ENCODE measurements at regions not wholly inside any gene's neighbourhood (a gene's known extent, or its start where the extent isn't known, plus 50 kb on each side); places are given as distances from the start of the nearest gene placed in this dataset.

DNA sequence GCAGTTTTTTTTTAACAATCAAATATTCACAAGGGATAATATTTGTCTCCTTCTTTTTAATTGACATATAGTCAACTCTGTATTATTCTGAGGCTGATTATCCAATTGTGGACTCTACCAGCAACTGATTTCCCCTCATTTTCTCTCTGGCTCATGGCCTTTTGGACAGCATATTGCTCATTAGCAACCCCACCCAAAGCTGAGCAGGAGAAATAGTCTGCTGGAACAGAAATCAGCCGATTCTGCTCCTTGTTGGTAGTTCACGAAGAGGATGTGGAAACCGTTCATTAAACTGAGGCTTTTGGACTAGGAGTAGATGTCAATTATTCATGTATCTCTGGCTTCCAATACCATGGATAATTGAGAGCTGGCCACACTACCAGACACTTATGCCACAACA, 428.4 kb upstream of the INTU start:
- H3K4me1 ChIP-seq (ENCODE audit: control insufficient read depth, insufficient read depth, low read length): no peaks in the 10 kb centered on the region
- H3K9me3 ChIP-seq (replicated peaks; ENCODE audit: control insufficient read depth, low read depth, low read length): no peaks in the 10 kb centered on the region
- no peaks in the 10 kb centered on the region for H3K27me3 ChIP-seq (ENCODE audit: control insufficient read depth, insufficient read depth, low read length)
- WGBS (ENCODE audit: insufficient coverage): no CpG with 5 or more reads among the region's 3 CpGs
- H3K27ac ChIP-seq (ENCODE audit: low read length): no peak overlapping the region
- no peak overlapping the region for H3K4me3 ChIP-seq (ENCODE audit: low read length)
- DNase-seq: peak; percentile 60
- H3K36me3 ChIP-seq (ENCODE audit: control insufficient read depth, insufficient read depth, low read length): no peaks in the 10 kb centered on the region

DNA sequence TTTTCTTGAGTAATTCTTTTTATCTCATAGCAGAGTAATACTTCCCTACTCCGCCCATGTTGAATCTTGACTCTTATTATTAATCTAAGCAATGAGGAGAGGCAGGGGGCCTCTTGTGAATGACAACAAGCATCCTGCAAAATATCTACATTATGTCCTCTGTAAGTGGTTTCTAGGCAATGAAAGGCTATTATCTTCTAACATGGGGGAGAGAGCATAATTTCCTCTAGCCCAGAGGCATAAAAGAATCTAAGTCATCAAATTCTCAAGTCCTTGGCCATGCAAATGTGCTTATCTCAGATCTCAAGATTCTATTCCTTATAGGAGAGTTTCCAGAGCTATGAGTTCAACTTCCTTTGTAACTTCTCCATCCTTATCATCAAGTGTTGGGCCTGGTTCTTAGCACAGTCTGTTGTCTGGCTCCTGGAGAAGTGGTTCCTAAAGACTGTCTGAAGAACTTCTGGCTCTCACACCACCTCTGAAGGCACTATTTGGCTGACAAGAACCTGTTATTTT, 423.1 kb upstream of the INTU start:
- Histone ChIP-seq H3K4me1 (ENCODE audit: control insufficient read depth, insufficient read depth, low read length) (peaks cover 5% of the 10 kb centered on the region), H3K9me3 (replicated peaks; ENCODE audit: control insufficient read depth, low read depth, low read length) (no peaks in the 10 kb centered on the region), H3K4me3 (ENCODE audit: low read length) (no peak overlapping the region), H3K27ac (ENCODE audit: low read length) (no peak overlapping the region), H3K36me3 (ENCODE audit: control insufficient read depth, insufficient read depth, low read length) (no peaks in the 10 kb centered on the region), H3K27me3 (ENCODE audit: control insufficient read depth, insufficient read depth, low read length) (no peaks in the 10 kb centered on the region)
- no CpG with 5 or more reads among the region's 1 CpG for WGBS (ENCODE audit: insufficient coverage)
- no peak for DNase-seq

- DNase-seq: peak; percentile 88
- no CpG with 5 or more reads among the region's 2 CpGs for WGBS (ENCODE audit: insufficient coverage)
These were observed 421.7 kb upstream of the INTU start for GRCh38 chr4:127210893-127211649.

DNA sequence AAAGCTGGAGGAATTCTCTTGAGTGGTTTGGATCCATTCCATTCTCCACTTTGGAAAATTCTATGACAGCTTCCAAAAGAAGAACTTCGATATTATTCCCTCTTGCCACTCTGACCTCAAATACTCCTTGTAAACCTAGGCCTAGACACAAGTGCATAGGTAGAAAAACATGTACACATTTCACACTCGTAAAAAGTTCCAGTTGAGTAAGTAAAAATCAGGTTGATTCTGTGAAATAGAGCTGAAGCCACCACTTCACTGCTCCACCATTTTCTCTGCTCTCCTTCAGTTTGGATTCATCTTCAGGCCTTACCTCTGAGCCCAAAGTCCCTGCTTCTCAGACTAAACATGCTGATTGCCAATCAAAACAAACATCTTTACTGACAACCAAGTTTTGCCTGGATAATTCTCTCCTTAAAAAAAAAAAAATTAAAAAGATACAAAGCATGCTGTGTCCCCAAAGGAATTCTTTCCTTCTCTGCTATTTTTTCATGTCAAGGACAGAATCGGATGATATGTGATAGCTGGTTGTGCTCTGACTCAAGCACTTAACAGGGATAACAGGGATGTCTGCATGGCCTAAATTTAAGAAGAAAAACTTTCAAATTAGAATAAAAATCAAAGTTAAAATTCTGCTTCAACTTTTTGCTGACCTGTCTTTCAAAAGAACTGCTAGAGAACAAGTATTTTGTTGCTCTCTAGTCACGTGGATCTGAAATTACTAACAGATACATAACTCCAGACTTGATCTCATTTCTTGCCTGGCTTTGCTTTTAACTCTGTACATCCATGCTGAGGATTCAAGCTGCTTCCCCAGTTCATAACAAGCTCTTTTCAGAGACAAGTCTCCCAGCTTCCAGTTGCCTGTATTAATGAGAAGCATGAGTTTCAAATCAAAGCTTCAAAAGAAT, 420.9 kb upstream of the INTU start:
- Histone ChIP-seq H3K4me3 (ENCODE audit: low read length) (no peak overlapping the region), H3K27me3 (ENCODE audit: control insufficient read depth, insufficient read depth, low read length) (no peaks in the 10 kb centered on the region), H3K27ac (ENCODE audit: low read length) (peak overlapping the region; percentile 72), H3K36me3 (ENCODE audit: control insufficient read depth, insufficient read depth, low read length) (no peaks in the 10 kb centered on the region), H3K4me1 (ENCODE audit: control insufficient read depth, insufficient read depth, low read length) (peaks cover 5% of the 10 kb centered on the region), H3K9me3 (replicated peaks; ENCODE audit: control insufficient read depth, low read depth, low read length) (no peaks in the 10 kb centered on the region)
- WGBS (ENCODE audit: insufficient coverage): no CpG with 5 or more reads among the region's 4 CpGs
- DNase-seq: peak; percentile 88

More at GRCh38 chr4:127210893-127211649, 421.7 kb upstream of the INTU start:
- no peak overlapping the region for H3K4me3 ChIP-seq (ENCODE audit: low read length)
- no peaks in the 10 kb centered on the region for H3K36me3 ChIP-seq (ENCODE audit: control insufficient read depth, insufficient read depth, low read length)
- H3K9me3 ChIP-seq (replicated peaks; ENCODE audit: control insufficient read depth, low read depth, low read length): no peaks in the 10 kb centered on the region
- no peaks in the 10 kb centered on the region for H3K27me3 ChIP-seq (ENCODE audit: control insufficient read depth, insufficient read depth, low read length)
- peak overlapping the region; percentile 72 for H3K27ac ChIP-seq (ENCODE audit: low read length)
- peaks cover 5% of the 10 kb centered on the region for H3K4me1 ChIP-seq (ENCODE audit: control insufficient read depth, insufficient read depth, low read length)

- peak overlapping the region; percentile 72 for H3K27ac ChIP-seq (ENCODE audit: low read length)
- no peaks in the 10 kb centered on the region for H3K36me3 ChIP-seq (ENCODE audit: control insufficient read depth, insufficient read depth, low read length)
- WGBS (ENCODE audit: insufficient coverage): 67% methylated on average over 1 of the region's 4 CpGs
- no peaks in the 10 kb centered on the region for H3K27me3 ChIP-seq (ENCODE audit: control insufficient read depth, insufficient read depth, low read length)
- DNase-seq: no peak
- no peak overlapping the region for H3K4me3 ChIP-seq (ENCODE audit: low read length)
- H3K9me3 ChIP-seq (replicated peaks; ENCODE audit: control insufficient read depth, low read depth, low read length): no peaks in the 10 kb centered on the region
- H3K4me1 ChIP-seq (ENCODE audit: control insufficient read depth, insufficient read depth, low read length): peaks cover 5% of the 10 kb centered on the region
These were observed 420.1 kb upstream of the INTU start for GRCh38 chr4:127212701-127213100.

GRCh38 chr4:127214016-127214415, 418.7 kb upstream of the INTU start:
- Histone ChIP-seq H3K27ac (ENCODE audit: low read length) (no peak overlapping the region), H3K36me3 (ENCODE audit: control insufficient read depth, insufficient read depth, low read length) (no peaks in the 10 kb centered on the region), H3K27me3 (ENCODE audit: control insufficient read depth, insufficient read depth, low read length) (no peaks in the 10 kb centered on the region), H3K9me3 (replicated peaks; ENCODE audit: control insufficient read depth, low read depth, low read length) (no peaks in the 10 kb centered on the region), H3K4me1 (ENCODE audit: control insufficient read depth, insufficient read depth, low read length) (peaks cover 5% of the 10 kb centered on the region), H3K4me3 (ENCODE audit: low read length) (no peak overlapping the region)
- DNase-seq: peak; percentile 87
- WGBS (ENCODE audit: insufficient coverage): no CpG with 5 or more reads among the region's 2 CpGs

DNA sequence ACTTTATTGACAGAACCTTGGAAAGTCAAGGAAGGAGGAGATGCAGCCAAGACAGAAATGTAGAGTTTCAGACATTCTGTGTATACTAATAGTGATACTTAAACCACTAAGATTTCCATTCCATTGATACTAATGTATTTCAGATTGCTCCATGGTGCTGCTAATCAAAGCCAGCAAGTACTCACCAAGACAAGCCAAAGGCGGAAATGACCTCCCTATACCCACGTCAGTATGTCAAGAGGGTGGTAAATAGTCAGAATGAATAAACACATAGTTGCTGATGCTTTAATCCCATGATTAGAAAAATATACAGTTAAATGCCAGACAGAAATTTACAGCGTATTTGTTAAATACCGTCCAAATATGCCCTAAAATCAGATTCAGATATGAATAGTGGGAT, 417.8 kb upstream of the INTU start:
- WGBS (ENCODE audit: insufficient coverage): no CpG with 5 or more reads among the region's 4 CpGs

DNA sequence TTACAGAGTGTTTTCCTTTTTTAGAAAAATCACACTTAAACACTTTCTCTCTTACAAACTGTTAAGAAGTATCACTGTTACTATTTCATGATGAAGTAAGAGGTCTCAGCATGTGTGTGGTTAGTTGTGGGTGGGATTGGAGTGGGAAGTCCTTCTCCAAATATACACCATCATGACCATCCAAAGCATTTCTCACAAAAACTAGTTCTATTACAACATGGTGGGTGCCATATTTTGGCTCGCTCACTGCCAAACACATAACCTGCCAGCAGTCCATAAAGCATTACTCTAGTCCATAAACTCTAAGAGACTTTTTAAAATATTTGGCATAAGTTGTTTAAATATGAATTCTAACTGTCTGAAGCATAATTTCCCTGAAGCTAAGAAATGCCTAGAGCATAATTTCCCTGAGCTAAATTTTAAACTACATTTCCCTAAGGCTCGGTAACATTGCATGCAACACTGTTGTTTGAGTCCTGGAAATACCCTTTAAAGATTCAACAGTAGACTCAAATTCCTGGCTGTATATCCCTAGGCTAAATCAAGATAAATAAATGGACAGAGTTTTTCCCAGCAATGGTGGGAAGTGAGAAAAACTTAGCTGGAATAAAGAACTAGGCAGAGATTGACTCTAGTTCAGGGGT, 415.0 kb upstream of the INTU start:
- Histone ChIP-seq H3K4me3 (ENCODE audit: low read length) (no peak overlapping the region), H3K27ac (ENCODE audit: low read length) (peak overlapping the region; percentile 36), H3K4me1 (ENCODE audit: control insufficient read depth, insufficient read depth, low read length) (no peaks in the 10 kb centered on the region), H3K9me3 (replicated peaks; ENCODE audit: control insufficient read depth, low read depth, low read length) (no peaks in the 10 kb centered on the region), H3K27me3 (ENCODE audit: control insufficient read depth, insufficient read depth, low read length) (no peaks in the 10 kb centered on the region), H3K36me3 (ENCODE audit: control insufficient read depth, insufficient read depth, low read length) (no peaks in the 10 kb centered on the region)
- DNase-seq: peak; percentile 80
- WGBS (ENCODE audit: insufficient coverage): no CpG with 5 or more reads among the region's 2 CpGs

More for the DNA sequence above, 417.8 kb upstream of the INTU start:
- Histone ChIP-seq H3K36me3 (ENCODE audit: control insufficient read depth, insufficient read depth, low read length) (no peaks in the 10 kb centered on the region), H3K27me3 (ENCODE audit: control insufficient read depth, insufficient read depth, low read length) (no peaks in the 10 kb centered on the region), H3K9me3 (replicated peaks; ENCODE audit: control insufficient read depth, low read depth, low read length) (no peaks in the 10 kb centered on the region), H3K4me1 (ENCODE audit: control insufficient read depth, insufficient read depth, low read length) (peaks cover 5% of the 10 kb centered on the region), H3K4me3 (ENCODE audit: low read length) (no peak overlapping the region), H3K27ac (ENCODE audit: low read length) (no peak overlapping the region)
- no peak for DNase-seq

DNA sequence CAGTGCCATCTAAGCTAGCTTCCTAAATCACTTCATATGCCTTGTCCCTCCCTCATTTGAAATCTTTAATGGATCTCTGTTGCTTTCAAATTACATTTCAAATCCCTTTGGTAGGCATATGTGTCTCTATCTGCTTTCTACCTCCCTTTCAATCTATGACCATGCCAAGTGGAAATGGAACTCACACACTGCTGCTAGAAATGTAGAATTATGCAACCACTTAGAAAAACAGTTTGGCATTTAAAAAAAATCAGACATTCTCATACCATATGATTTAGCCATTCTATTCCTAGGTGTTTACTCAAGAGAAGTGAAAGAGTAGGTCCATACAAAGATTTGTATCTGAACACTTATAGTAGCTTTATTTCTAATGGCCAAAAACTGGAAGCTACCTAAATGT, 413.5 kb upstream of the INTU start:
- Histone ChIP-seq H3K4me1 (ENCODE audit: control insufficient read depth, insufficient read depth, low read length) (no peaks in the 10 kb centered on the region), H3K9me3 (replicated peaks; ENCODE audit: control insufficient read depth, low read depth, low read length) (no peaks in the 10 kb centered on the region), H3K27me3 (ENCODE audit: control insufficient read depth, insufficient read depth, low read length) (no peaks in the 10 kb centered on the region), H3K36me3 (ENCODE audit: control insufficient read depth, insufficient read depth, low read length) (no peaks in the 10 kb centered on the region), H3K27ac (ENCODE audit: low read length) (no peak overlapping the region), H3K4me3 (ENCODE audit: low read length) (no peak overlapping the region)
- DNase-seq: no peak

- 82% methylated on average over 4 of the region's 5 CpGs for WGBS (ENCODE audit: insufficient coverage)
- no peaks in the 10 kb centered on the region for H3K9me3 ChIP-seq (replicated peaks; ENCODE audit: control insufficient read depth, low read depth, low read length)
- H3K27me3 ChIP-seq (ENCODE audit: control insufficient read depth, insufficient read depth, low read length): no peaks in the 10 kb centered on the region
These were observed 408.2 kb upstream of the INTU start for GRCh38 chr4:127224556-127224955.

More at GRCh38 chr4:127224556-127224955, 408.2 kb upstream of the INTU start:
- Histone ChIP-seq H3K4me1 (ENCODE audit: control insufficient read depth, insufficient read depth, low read length) (no peaks in the 10 kb centered on the region), H3K36me3 (ENCODE audit: control insufficient read depth, insufficient read depth, low read length) (no peaks in the 10 kb centered on the region), H3K27ac (ENCODE audit: low read length) (no peak overlapping the region), H3K4me3 (ENCODE audit: low read length) (no peak overlapping the region)
- no peak for DNase-seq
